ENCODE measurements at regions not wholly inside any gene's neighbourhood (a gene's known extent, or its start where the extent isn't known, plus 50 kb on each side); places are given as distances from the start of the nearest gene placed in this dataset.

GRCh38 chr5:88115211-88115610 is 153.4 kb downstream of the TMEM161B start:
- no peaks in the 10 kb centered on the region for H3K36me3 ChIP-seq (ENCODE audit: insufficient read depth)
- TF ChIP-seq CTCF (conservative IDR thresholded peaks at IDR 0.05; ENCODE audit: low read depth, low read length): no peak
- H3K27me3 ChIP-seq (ENCODE audit: insufficient read depth, low read depth): no peaks in the 10 kb centered on the region
- H3K79me2 ChIP-seq (ENCODE audit: insufficient read depth, low read depth): no peaks in the 10 kb centered on the region
- H3K27ac ChIP-seq: no peak overlapping the region
- H3K4me2 ChIP-seq: no peak overlapping the region
- H4K20me1 ChIP-seq (ENCODE audit: insufficient read depth): no peaks in the 10 kb centered on the region
- no peaks in the 10 kb centered on the region for H3K4me1 ChIP-seq (ENCODE audit: low read depth, poor library complexity, severe bottlenecking)
- no peak overlapping the region for H2AFZ ChIP-seq (ENCODE audit: low read depth)
- H3K9ac ChIP-seq: no peak overlapping the region
- H3K4me3 ChIP-seq (IDR thresholded peaks at IDR 0.05; ENCODE audit: insufficient read depth, low read depth, low read length): no peak overlapping the region

- no peak overlapping the region for H3K4me3 ChIP-seq (IDR thresholded peaks at IDR 0.05; ENCODE audit: insufficient read depth, low read depth, low read length)
- no peaks in the 10 kb centered on the region for H3K36me3 ChIP-seq (ENCODE audit: insufficient read depth)
- no peaks in the 10 kb centered on the region for H3K27me3 ChIP-seq (ENCODE audit: insufficient read depth, low read depth)
- no peak for TF ChIP-seq CTCF (conservative IDR thresholded peaks at IDR 0.05; ENCODE audit: low read depth, low read length)
- no peaks in the 10 kb centered on the region for H3K79me2 ChIP-seq (ENCODE audit: insufficient read depth, low read depth)
- H4K20me1 ChIP-seq (ENCODE audit: insufficient read depth): no peaks in the 10 kb centered on the region
- no peak overlapping the region for H3K9ac ChIP-seq
- no peak overlapping the region for H3K4me2 ChIP-seq
- H3K27ac ChIP-seq: no peak overlapping the region
- H2AFZ ChIP-seq (ENCODE audit: low read depth): no peak overlapping the region
- H3K4me1 ChIP-seq (ENCODE audit: low read depth, poor library complexity, severe bottlenecking): no peaks in the 10 kb centered on the region
Observed at GRCh38 chr5:88113429-88113828, 155.2 kb downstream of the TMEM161B start.

GRCh38 chr5:88109818-88110217 is 158.8 kb downstream of the TMEM161B start:
- Histone ChIP-seq H4K20me1 (ENCODE audit: insufficient read depth) (no peaks in the 10 kb centered on the region), H3K9ac (no peak overlapping the region), H3K27ac (no peak overlapping the region), H3K36me3 (ENCODE audit: insufficient read depth) (no peaks in the 10 kb centered on the region), H3K4me1 (ENCODE audit: low read depth, poor library complexity, severe bottlenecking) (no peaks in the 10 kb centered on the region), H3K79me2 (ENCODE audit: insufficient read depth, low read depth) (no peaks in the 10 kb centered on the region), H3K4me2 (no peak overlapping the region), H3K27me3 (ENCODE audit: insufficient read depth, low read depth) (no peaks in the 10 kb centered on the region), H2AFZ (ENCODE audit: low read depth) (no peak overlapping the region), H3K4me3 (IDR thresholded peaks at IDR 0.05; ENCODE audit: insufficient read depth, low read depth, low read length) (no peak overlapping the region)
- TF ChIP-seq CTCF (conservative IDR thresholded peaks at IDR 0.05; ENCODE audit: low read depth, low read length): no peak

GRCh38 chr5:88108490-88109279 is 160.0 kb downstream of the TMEM161B start:
- Histone ChIP-seq H3K79me2 (ENCODE audit: insufficient read depth, low read depth) (no peaks in the 10 kb centered on the region), H3K36me3 (ENCODE audit: insufficient read depth) (no peaks in the 10 kb centered on the region), H3K27me3 (ENCODE audit: insufficient read depth, low read depth) (no peaks in the 10 kb centered on the region), H4K20me1 (ENCODE audit: insufficient read depth) (no peaks in the 10 kb centered on the region), H3K4me2 (no peak overlapping the region), H3K4me1 (ENCODE audit: low read depth, poor library complexity, severe bottlenecking) (no peaks in the 10 kb centered on the region), H3K4me3 (IDR thresholded peaks at IDR 0.05; ENCODE audit: insufficient read depth, low read depth, low read length) (no peak overlapping the region), H3K9ac (no peak overlapping the region), H3K27ac (no peak overlapping the region), H2AFZ (ENCODE audit: low read depth) (no peak overlapping the region)
- no peak for TF ChIP-seq CTCF (conservative IDR thresholded peaks at IDR 0.05; ENCODE audit: low read depth, low read length)
